ENCODE measurements at regions not wholly inside any gene's neighbourhood (a gene's known extent, or its start where the extent isn't known, plus 50 kb on each side); places are given as distances from the start of the nearest gene placed in this dataset.

DNA sequence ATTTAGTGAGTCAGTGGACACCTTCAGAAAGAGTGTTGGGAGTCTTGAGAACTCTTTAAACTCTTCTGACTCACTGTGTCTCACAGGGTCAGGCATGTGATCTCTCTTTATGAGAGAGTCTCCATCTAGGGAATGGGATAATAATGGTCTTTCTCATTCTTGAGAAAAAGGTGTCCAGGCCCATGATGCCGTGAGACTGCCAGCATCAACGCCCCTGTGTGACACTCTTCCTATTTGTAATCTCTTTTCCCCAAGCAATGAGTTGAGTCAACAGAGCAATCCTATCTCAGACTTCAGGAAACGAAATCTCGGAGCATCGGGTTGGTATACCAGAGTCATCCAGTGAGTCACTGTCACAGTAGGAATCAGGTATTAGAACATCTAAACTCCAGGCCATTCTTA is 82.3 kb upstream of the BMP2 start:
- Mint-ChIP-seq H3K9me3 (ENCODE audit: low read depth) (no peaks in the 10 kb centered on the region), H3K36me3 (ENCODE audit: insufficient read depth) (no peaks in the 10 kb centered on the region), H3K27ac (no peak overlapping the region), H3K4me1 (ENCODE audit: low read depth) (peaks cover 7% of the 10 kb centered on the region), H3K4me3 (ENCODE audit: low read depth) (no peak overlapping the region), H3K27me3 (no peaks in the 10 kb centered on the region)
- TF ChIP-seq, protein P1, sequence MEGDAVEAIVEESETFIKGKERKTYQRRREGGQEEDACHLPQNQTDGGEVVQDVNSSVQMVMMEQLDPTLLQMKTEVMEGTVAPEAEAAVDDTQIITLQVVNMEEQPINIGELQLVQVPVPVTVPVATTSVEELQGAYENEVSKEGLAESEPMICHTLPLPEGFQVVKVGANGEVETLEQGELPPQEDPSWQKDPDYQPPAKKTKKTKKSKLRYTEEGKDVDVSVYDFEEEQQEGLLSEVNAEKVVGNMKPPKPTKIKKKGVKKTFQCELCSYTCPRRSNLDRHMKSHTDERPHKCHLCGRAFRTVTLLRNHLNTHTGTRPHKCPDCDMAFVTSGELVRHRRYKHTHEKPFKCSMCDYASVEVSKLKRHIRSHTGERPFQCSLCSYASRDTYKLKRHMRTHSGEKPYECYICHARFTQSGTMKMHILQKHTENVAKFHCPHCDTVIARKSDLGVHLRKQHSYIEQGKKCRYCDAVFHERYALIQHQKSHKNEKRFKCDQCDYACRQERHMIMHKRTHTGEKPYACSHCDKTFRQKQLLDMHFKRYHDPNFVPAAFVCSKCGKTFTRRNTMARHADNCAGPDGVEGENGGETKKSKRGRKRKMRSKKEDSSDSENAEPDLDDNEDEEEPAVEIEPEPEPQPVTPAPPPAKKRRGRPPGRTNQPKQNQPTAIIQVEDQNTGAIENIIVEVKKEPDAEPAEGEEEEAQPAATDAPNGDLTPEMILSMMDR (IDR thresholded peaks at IDR 0.05; ENCODE audit: unreplicated experiment), result no peak
- DNase-seq (ENCODE audit: low spot score, unreplicated experiment), result no peak

DNA sequence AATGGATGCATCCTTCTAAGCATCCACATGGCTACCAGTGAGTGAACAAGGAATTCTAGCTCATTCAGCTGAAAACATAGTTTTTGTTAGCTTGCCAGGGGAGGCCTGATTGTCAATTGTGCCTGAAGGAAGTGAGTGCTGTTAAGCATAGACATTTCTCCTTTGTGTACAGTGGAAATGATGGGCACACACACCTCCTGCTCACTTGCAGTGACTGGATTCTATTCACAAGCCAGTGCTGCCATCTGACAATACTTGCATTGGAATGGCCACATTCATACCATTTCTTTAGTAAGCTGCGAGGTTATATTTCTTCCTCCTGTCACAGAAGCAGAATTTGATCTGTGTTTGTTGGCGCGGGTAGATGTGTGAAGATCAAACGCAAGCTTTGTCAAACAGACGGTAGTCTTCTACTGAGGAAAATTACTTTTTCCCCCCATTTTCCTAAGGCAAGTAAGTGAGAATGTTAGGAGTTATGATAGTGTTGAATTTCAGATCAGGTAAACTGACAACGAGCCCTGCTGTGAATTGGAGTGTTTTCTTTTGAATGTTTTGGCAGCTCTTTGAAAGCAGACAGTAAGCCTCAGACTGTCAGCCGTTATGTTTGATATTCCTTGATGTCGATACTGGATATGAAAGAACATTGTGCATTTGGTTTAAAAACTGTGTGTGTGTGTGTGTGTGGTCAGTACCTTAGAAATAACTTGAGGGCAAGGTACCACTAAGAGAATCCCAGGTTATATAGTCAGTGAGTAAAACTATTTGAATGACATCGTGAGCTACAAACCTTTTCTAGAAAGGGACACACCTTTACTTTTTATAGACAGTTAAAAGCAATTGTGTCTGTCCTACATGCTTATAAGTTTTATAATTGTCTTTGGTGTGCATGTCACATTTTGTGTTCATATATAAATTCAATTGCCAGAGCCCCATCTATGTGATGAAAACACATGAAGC is 84.2 kb upstream of the BMP2 start:
- DNase-seq (ENCODE audit: low spot score, unreplicated experiment), result no peak
- peaks cover 9% of the 10 kb centered on the region for H3K4me1 Mint-ChIP-seq (ENCODE audit: low read depth)
- TF ChIP-seq, protein P1 (IDR thresholded peaks at IDR 0.05; ENCODE audit: unreplicated experiment), result no peak
- no peaks in the 10 kb centered on the region for H3K27me3 Mint-ChIP-seq
- no peaks in the 10 kb centered on the region for H3K9me3 Mint-ChIP-seq (ENCODE audit: low read depth)
- H3K36me3 Mint-ChIP-seq (ENCODE audit: insufficient read depth), result no peaks in the 10 kb centered on the region
- H3K27ac Mint-ChIP-seq, result no peak overlapping the region
- no peak overlapping the region for H3K4me3 Mint-ChIP-seq (ENCODE audit: low read depth)

DNA sequence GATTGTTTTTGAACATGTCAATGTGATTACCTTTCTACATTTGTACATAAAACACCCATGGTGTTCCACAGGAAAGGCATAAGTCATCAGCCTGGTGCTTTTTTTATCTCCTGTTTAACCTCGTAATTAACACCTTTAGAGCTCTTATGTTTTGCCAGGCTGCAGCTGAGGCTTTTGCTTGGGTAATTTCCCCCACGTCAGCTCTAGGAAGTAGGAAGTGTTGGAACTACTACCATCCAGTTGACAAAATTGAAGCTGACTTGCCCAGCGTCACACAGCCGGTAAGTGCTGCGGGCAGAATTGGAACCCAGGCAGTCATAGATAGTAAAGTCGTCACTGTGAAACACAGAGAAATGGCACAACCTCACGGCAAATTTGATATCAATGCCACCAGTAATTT is 86.6 kb upstream of the BMP2 start:
- peaks cover 9% of the 10 kb centered on the region for H3K4me1 Mint-ChIP-seq (ENCODE audit: low read depth)
- no peak overlapping the region for H3K4me3 Mint-ChIP-seq (ENCODE audit: low read depth)
- TF ChIP-seq, protein P1 (IDR thresholded peaks at IDR 0.05; ENCODE audit: unreplicated experiment), result no peak
- H3K9me3 Mint-ChIP-seq (ENCODE audit: low read depth), result no peaks in the 10 kb centered on the region
- no peaks in the 10 kb centered on the region for H3K27me3 Mint-ChIP-seq
- H3K27ac Mint-ChIP-seq, result no peak overlapping the region
- DNase-seq (ENCODE audit: low spot score, unreplicated experiment), result no peak
- no peaks in the 10 kb centered on the region for H3K36me3 Mint-ChIP-seq (ENCODE audit: insufficient read depth)

DNA sequence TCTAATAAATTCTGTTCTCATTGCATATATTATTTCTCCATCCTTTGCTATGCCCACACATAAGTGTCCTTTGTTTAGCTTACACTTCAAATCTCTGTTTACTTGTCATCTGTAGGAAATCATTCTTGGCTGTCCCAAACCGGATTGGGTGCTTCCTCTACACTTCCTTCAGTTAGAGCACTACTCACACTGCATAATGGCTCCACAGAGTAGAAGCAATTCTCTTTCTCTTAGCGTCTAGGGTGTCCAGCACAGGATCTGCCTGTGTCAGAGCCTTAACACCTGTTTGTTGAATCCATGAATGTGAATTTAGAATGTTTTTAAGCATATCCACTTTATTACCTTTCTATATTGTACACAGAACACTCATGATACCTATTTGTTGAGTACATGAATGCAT is 87.0 kb upstream of the BMP2 start:
- DNase-seq (ENCODE audit: low spot score, unreplicated experiment), result no peak
- H3K9me3 Mint-ChIP-seq (ENCODE audit: low read depth), result no peaks in the 10 kb centered on the region
- no peaks in the 10 kb centered on the region for H3K36me3 Mint-ChIP-seq (ENCODE audit: insufficient read depth)
- H3K4me3 Mint-ChIP-seq (ENCODE audit: low read depth), result no peak overlapping the region
- H3K27me3 Mint-ChIP-seq, result no peaks in the 10 kb centered on the region
- TF ChIP-seq, protein P1 (IDR thresholded peaks at IDR 0.05; ENCODE audit: unreplicated experiment), result no peak
- H3K4me1 Mint-ChIP-seq (ENCODE audit: low read depth), result peaks cover 9% of the 10 kb centered on the region
- H3K27ac Mint-ChIP-seq, result no peak overlapping the region

DNA sequence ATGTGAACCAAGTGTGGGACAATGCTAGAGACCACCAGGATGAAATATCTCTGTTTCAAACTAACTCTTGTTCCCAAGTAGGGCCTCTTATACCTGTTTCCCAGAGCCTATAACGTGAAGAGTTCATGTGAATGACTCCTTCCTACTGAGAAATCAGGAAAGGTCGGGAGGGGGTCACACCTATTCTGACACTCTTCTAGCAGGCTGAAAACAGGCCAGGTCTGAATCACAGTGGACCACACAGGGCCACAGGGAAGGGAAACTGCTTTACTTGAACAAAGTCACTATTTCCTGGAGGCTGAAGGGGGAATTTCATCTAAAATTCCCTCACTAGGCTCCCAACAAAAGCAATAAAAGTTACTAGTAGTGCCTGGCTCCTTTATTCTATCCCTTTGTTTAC is 88.4 kb upstream of the BMP2 start:
- H3K4me1 Mint-ChIP-seq (ENCODE audit: low read depth), result peaks cover 9% of the 10 kb centered on the region
- DNase-seq (ENCODE audit: low spot score, unreplicated experiment), result no peak
- H3K27ac Mint-ChIP-seq, result no peak overlapping the region
- H3K36me3 Mint-ChIP-seq (ENCODE audit: insufficient read depth), result no peaks in the 10 kb centered on the region
- H3K27me3 Mint-ChIP-seq, result no peaks in the 10 kb centered on the region
- H3K4me3 Mint-ChIP-seq (ENCODE audit: low read depth), result no peak overlapping the region
- H3K9me3 Mint-ChIP-seq (ENCODE audit: low read depth), result no peaks in the 10 kb centered on the region
- TF ChIP-seq, protein P1 (IDR thresholded peaks at IDR 0.05; ENCODE audit: unreplicated experiment), result peak; percentile 7
